Pancreas (tissue), 10 donors: ENCODE measurements at regions not wholly inside any gene's neighbourhood (a gene's known extent, or its start where the extent isn't known, plus 50 kb on each side); places are given as distances from the start of the nearest gene placed in this dataset.

Experiments used
- ATAC-seq, 4 donors: fragments of 200-7000 bp; cut with Tn5 transposase; one replicate each; pipeline versions ENCODE4 v1.8.0 to v1.9.1; 2020; ENCODE audit warnings: mild to moderate bottlenecking in 4 of 4, moderate library complexity in 4 of 4
- DNase-seq, 6 donors: peaks; one replicate each; pipeline ENCODE4 v3.0.0-alpha.2; 2020
- FAIRE-seq: peaks from 2 replicates; lab custom pipeline; 2012; peaks lifted over from hg19 to GRCh38; lab: Jason Lieb, UNC
- H3K27ac ChIP-seq, 4 donors: fragments of 200-600 bp; sonication (generic); 1 replicate in 3 of 4; 2 replicates in 1 of 4; pipeline versions ENCODE4 v1.5.0 to v1.8.0; 2020
- H3K27me3 ChIP-seq, 4 donors: fragments of 200-600 bp; one replicate each; pipeline ENCODE4 v1.8.0; 2021
- H3K36me3 ChIP-seq, 3 donors: fragments of 200-600 bp; sonication (generic) in 1 of 3; one replicate each; pipeline versions ENCODE4 v1.5.0 to v1.8.0; 2020 to 2021
- H3K4me1 ChIP-seq, 3 donors: fragments of 200-600 bp; one replicate each; pipeline ENCODE4 v1.8.0; 2021
- H3K4me3 ChIP-seq, 4 donors: fragments of 200-600 bp; sonication (generic) in 2 of 4; one replicate each; pipeline versions ENCODE4 v1.5.0 to v1.8.0; 2020 to 2021
- H3K9me3 ChIP-seq, 4 donors: fragments of 200-600 bp; one replicate each; pipeline ENCODE4 v1.8.0; 2021
- WGBS, 2 donors: extraction: QIAGEN DNeasy Blood & Tissue Kit; methylation state at CpG; one replicate each; pipeline ENCODE4 v1.1.7; 2013; 5-methylcytosine and 5-hydroxymethylcytosine counted together
- intact Hi-C, 3 donors: fragments of 100-400 bp; cut with DNase I; formaldehyde crosslinking; loops; one replicate each; pipeline versions ENCODE4 v1.11.1 to v1.14.2; 2022
- TF ChIP-seq, protein P1 (sequence below), 4 donors: fragments of 200-600 bp; sonication (generic) in 3 of 4; IDR thresholded peaks; one replicate each; pipeline versions ENCODE4 v1.5.0 to v1.8.0; 2021; ENCODE audit warnings: antibody characterized with exemption in 4 of 4
- donor health status: healthy with polysubstance abuse.
- donor health status: DM: no; HTN: no; CAD: no; lungs with moderate emphysema.
- donor health status: DM: no; HTN: no; CAD: no.
- donor health status: control.
- donor health status: control.
- donor health status: Bipolar disorder and iron deficiency.
- donor health status: DM: yes; HTN: yes; CAD: no.
- donor health status: DM: no; HTN: no; CAD: no.
- donor health status: DM: no; HTN: no; CAD: no.
- donor health status: DM: yes; HTN: yes; CAD: no.

DNA sequence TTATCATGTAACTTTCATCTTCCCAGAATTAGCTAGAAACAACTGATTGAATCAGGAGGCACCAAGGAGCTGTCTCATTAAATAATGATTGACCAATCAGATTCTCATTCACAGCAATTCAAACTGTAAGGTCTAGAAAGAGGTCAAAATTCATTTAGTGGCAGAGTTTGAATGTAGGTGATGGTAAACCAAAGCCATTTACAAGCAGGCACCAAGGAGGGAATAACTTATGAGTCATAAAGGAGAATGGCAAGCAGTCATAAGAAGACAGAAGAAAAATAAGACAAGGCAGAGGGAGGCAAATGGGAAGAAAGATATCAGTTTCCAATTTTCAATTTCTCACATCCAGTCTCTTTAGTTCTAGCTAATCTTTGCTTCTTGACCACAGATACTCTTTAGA lies 52.9 kb upstream of the DEFB112 start:
- intact Hi-C loops: no loop called here
- no peaks in the 10 kb centered on the region for H3K9me3 ChIP-seq
- no peak for FAIRE-seq

DNA sequence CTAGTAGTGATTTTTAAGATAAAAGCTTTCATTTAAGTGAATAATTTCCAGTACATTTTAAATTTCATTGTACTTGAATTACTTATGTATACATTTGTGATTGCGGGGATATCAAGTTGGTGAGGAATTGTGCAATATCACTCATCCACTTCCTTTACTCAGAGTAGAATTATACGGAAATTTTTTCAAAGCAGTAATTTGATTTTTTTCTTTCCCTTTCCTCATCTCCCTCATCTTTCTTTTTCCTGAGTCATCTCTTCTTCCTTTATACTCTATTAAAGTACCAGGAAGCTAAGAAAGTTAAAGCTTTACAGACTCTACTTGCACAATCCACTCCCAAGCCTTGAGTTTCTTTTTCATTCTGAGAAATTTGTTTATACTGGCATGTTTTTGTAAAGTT lies 60.9 kb upstream of the DEFB112 start:
- Histone ChIP-seq H3K4me1 (no peaks in the 10 kb centered on the region), H3K36me3 (no peaks in the 10 kb centered on the region), H3K9me3 (no peaks in the 10 kb centered on the region), H3K27me3 (no peaks in the 10 kb centered on the region), H3K4me3 (no peak overlapping the region), H3K27ac (no peak overlapping the region)
- DNase-seq: no peak
- TF ChIP-seq, protein P1, sequence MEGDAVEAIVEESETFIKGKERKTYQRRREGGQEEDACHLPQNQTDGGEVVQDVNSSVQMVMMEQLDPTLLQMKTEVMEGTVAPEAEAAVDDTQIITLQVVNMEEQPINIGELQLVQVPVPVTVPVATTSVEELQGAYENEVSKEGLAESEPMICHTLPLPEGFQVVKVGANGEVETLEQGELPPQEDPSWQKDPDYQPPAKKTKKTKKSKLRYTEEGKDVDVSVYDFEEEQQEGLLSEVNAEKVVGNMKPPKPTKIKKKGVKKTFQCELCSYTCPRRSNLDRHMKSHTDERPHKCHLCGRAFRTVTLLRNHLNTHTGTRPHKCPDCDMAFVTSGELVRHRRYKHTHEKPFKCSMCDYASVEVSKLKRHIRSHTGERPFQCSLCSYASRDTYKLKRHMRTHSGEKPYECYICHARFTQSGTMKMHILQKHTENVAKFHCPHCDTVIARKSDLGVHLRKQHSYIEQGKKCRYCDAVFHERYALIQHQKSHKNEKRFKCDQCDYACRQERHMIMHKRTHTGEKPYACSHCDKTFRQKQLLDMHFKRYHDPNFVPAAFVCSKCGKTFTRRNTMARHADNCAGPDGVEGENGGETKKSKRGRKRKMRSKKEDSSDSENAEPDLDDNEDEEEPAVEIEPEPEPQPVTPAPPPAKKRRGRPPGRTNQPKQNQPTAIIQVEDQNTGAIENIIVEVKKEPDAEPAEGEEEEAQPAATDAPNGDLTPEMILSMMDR (IDR thresholded peaks at IDR 0.05): no peak
- WGBS, 2 donors: 79 to 88% methylated on average over 2 of the region's 2 CpGs
- intact Hi-C loops: no loop called here
- FAIRE-seq: peak; percentile 63
- ATAC-seq: no peak

More for the DNA sequence above, 52.9 kb upstream of the DEFB112 start:
- no peaks in the 10 kb centered on the region for H3K4me1 ChIP-seq
- DNase-seq (no peak), ATAC-seq (no peak)
- H3K4me3 ChIP-seq: no peak overlapping the region
- no peaks in the 10 kb centered on the region for H3K36me3 ChIP-seq
- no peak overlapping the region for H3K27ac ChIP-seq
- TF ChIP-seq, protein P1 (IDR thresholded peaks at IDR 0.05): no peak
- H3K27me3 ChIP-seq: no peaks in the 10 kb centered on the region

DNA sequence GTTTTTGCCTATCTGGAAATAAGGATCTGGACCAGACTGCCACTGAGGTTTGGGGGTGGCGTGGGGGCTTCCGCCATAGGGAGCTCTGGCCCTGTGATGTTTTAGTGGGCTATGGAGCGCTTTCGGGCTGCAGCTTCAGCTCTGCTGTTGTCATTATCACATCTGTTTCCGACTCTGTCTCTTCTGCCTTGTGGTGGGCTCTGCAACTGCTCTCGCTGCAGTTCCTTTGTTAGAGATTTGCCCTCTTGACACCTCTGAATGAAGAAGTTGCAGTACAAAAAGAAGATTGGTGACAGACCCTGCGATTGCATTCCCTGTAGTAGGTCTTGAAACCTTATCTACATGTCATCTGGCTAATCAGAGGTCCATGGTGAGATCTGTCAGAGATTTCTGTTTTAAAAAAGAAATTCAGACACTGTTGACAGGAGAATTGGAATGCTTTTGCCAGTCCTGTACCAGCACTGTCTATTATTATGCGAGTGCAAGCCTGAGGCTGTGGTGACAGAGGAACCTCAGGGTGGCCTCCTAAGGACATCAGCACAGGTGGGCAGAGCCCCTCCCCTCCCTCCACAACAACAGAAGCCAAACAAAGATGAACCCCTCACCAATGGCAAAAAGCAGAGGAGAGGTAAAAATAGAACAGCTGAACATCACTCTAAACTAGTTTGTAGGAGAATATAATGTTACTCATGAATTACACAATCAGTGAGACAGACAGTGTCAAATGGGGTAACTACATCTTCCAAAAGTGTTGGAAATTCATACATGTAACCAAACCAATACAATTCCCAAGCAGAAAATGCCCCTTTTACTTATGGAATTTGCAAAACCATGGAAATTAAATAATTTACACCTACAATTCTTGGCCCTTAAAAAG lies 63.5 kb upstream of the DEFB112 start:
- Histone ChIP-seq H3K9me3 (no peaks in the 10 kb centered on the region), H3K27me3 (no peaks in the 10 kb centered on the region), H3K36me3 (no peaks in the 10 kb centered on the region), H3K27ac (no peak overlapping the region), H3K4me3 (no peak overlapping the region), H3K4me1 (no peaks in the 10 kb centered on the region)
- no peak for FAIRE-seq
- TF ChIP-seq, protein P1 (IDR thresholded peaks at IDR 0.05): no peak
- intact Hi-C loops: no loop called here
- ATAC-seq: no peak
- WGBS, 2 donors: 66 to 67% methylated on average over 8 of the region's 8 CpGs
- no peak for DNase-seq

DNA sequence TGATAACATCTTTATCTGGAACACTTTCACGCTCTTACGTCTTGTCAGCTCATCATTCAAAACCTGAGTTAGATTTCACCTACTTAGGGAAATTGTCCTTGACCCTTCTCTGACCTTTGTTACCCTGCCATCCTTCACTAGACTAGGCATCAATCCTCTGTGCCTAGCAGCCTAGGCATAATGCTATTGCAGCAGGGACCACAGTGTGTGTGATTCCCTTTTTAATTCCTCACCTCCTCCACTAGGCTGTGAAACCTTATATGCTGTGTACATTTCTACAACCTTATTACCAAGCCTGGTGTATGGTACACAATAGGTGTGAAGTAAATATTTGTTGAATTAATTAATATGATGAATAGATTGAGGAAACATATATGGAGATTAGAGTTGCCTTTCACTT lies 66.7 kb upstream of the DEFB112 start:
- H3K4me3 ChIP-seq: no peak overlapping the region
- no peaks in the 10 kb centered on the region for H3K27me3 ChIP-seq
- TF ChIP-seq, protein P1 (IDR thresholded peaks at IDR 0.05): no peak
- no peak for DNase-seq
- no peaks in the 10 kb centered on the region for H3K9me3 ChIP-seq
- no peak overlapping the region for H3K27ac ChIP-seq
- H3K4me1 ChIP-seq: no peaks in the 10 kb centered on the region
- no peaks in the 10 kb centered on the region for H3K36me3 ChIP-seq
- FAIRE-seq: no peak
- intact Hi-C loops: no loop called here
- WGBS, 2 donors: 16 to 26% methylated on average over 2 of the region's 2 CpGs
- no peak for ATAC-seq
